CD14-positive monocyte (primary cell): ENCODE measurements at regions not wholly inside any gene's neighbourhood (a gene's known extent, or its start where the extent isn't known, plus 50 kb on each side); places are given as distances from the start of the nearest gene placed in this dataset.

ENCODE experiments used
- DNase-seq, 3 donors: peaks; one replicate each; pipeline ENCODE4 v3.0.0-alpha.2; 2011 to 2022
- H2AFZ ChIP-seq: 2 replicates; pipeline ENCODE4 v1.6.0; 2012; ENCODE audit warnings: mild to moderate bottlenecking, low read depth, low read length, inconsistent platforms; ENCODE audit not compliant: insufficient read depth, poor library complexity, severe bottlenecking
- H3K27ac ChIP-seq, 2 donors: 1 replicate in 1 of 2; 2 replicates in 1 of 2; pipeline ENCODE4 v1.5.1; 2012 to 2013; ENCODE audit warnings: low read length in 2 of 2, control low read depth in 1 of 2, inconsistent platforms in 1 of 2, low read depth in 1 of 2, mild to moderate bottlenecking in 1 of 2
- H3K27me3 ChIP-seq, 2 donors: one replicate each; pipeline versions ENCODE4 v1.6.0 to v1.6.1; 2011 to 2013; ENCODE audit warnings: low read length in 2 of 2; ENCODE audit not compliant: control insufficient read depth in 2 of 2, insufficient read depth in 2 of 2
- H3K36me3 ChIP-seq, 2 donors: replicated peaks in 1 of 2; 1 replicate in 1 of 2; 2 replicates in 1 of 2; pipeline versions ENCODE4 v1.5.1 to v1.6.1; 2012 to 2013; ENCODE audit warnings: low read length in 2 of 2, control low read depth in 1 of 2, inconsistent platforms in 1 of 2, mild to moderate bottlenecking in 1 of 2; ENCODE audit not compliant: insufficient read depth in 2 of 2, control insufficient read depth in 1 of 2
- H3K4me1 ChIP-seq, 2 donors: 1 replicate in 1 of 2; 2 replicates in 1 of 2; pipeline versions ENCODE4 v1.5.1 to v1.6.1; 2012 to 2013; ENCODE audit warnings: low read length in 2 of 2, control low read depth in 1 of 2, inconsistent platforms in 1 of 2, mild to moderate bottlenecking in 1 of 2, moderate library complexity in 1 of 2; ENCODE audit not compliant: insufficient read depth in 2 of 2, control insufficient read depth in 1 of 2
- H3K4me2 ChIP-seq: replicated peaks from 2 replicates; pipeline ENCODE3; 2012; ENCODE audit warnings: low read length, moderate library complexity, mild to moderate bottlenecking; ENCODE audit not compliant: poor library complexity, severe bottlenecking; ENCODE audit errors: extremely low read depth
- H3K4me3 ChIP-seq, 3 experiments: fragments of 200-600 bp in 1 of 3; sonication (generic) in 1 of 3; replicated peaks in 1 of 3; 1 replicate in 2 of 3; 2 replicates in 1 of 3; pipeline ENCODE4 v1.5.1; 2011 to 2013; ENCODE audit warnings: low read length in 3 of 3, mild to moderate bottlenecking in 3 of 3, control low read depth in 2 of 3, low read depth in 2 of 3, inconsistent platforms in 1 of 3, moderate library complexity in 1 of 3
- H3K79me2 ChIP-seq: 2 replicates; pipeline ENCODE4 v1.6.0; 2012; ENCODE audit warnings: mild to moderate bottlenecking, control low read depth, inconsistent platforms, low read length, moderate library complexity; ENCODE audit not compliant: insufficient read depth
- H3K9ac ChIP-seq: 2 replicates; pipeline ENCODE4 v1.6.0; 2017; ENCODE audit warnings: low read length, mild to moderate bottlenecking; ENCODE audit not compliant: insufficient read depth, poor library complexity, severe bottlenecking
- H3K9me3 ChIP-seq, 2 donors: replicated peaks in 1 of 2; 1 replicate in 1 of 2; 2 replicates in 1 of 2; pipeline versions ENCODE4 v1.5.1 to v1.6.1; 2012 to 2013; ENCODE audit warnings: low read length in 2 of 2, control low read depth in 1 of 2; ENCODE audit not compliant: control insufficient read depth in 1 of 2, insufficient read depth in 1 of 2
- H4K20me1 ChIP-seq: 2 replicates; pipeline ENCODE4 v1.6.0; 2012; ENCODE audit warnings: mild to moderate bottlenecking, low read length, control low read depth, moderate library complexity; ENCODE audit not compliant: insufficient read depth
- H3K27ac Mint-ChIP-seq, 7 donors: one replicate each; pipeline ENCODE4 v1.8.0; 2020; ENCODE audit warnings: mild to moderate bottlenecking in 7 of 7, mixed read lengths in 7 of 7, moderate library complexity in 6 of 7, inconsistent platforms in 2 of 7
- H3K27me3 Mint-ChIP-seq, 3 donors: one replicate each; pipeline ENCODE4 v1.8.0; 2021 to 2022; ENCODE audit warnings: low read depth in 3 of 3, mild to moderate bottlenecking in 3 of 3, mixed read lengths in 3 of 3, moderate library complexity in 3 of 3, inconsistent platforms in 1 of 3
- H3K36me3 Mint-ChIP-seq, 2 donors: one replicate each; pipeline ENCODE4 v1.8.0; 2020; ENCODE audit warnings: mixed read lengths in 2 of 2, inconsistent platforms in 1 of 2, mild to moderate bottlenecking in 1 of 2
- H3K4me1 Mint-ChIP-seq: one replicate; pipeline ENCODE4 v1.8.0; 2020; ENCODE audit warnings: mild to moderate bottlenecking, mixed read lengths
- H3K4me3 Mint-ChIP-seq, 2 donors: one replicate each; pipeline ENCODE4 v1.8.0; 2020; ENCODE audit warnings: mild to moderate bottlenecking in 2 of 2, mixed read lengths in 2 of 2, moderate library complexity in 1 of 2
- H3K9me3 Mint-ChIP-seq, 7 donors: one replicate each; pipeline ENCODE4 v1.8.0; 2020 to 2022; ENCODE audit warnings: mixed read lengths in 7 of 7, mild to moderate bottlenecking in 6 of 7, moderate library complexity in 6 of 7, inconsistent platforms in 2 of 7
- CTCF ChIP-seq: fragments of 200-600 bp; IDR thresholded peaks from one replicate; pipeline ENCODE4 v1.8.0; 2022; ENCODE audit warnings: antibody characterized with exemption, mild to moderate bottlenecking
- WGBS: methylation state at CpG from one replicate; pipeline ENCODE4 v1.1.5; 2013; ENCODE audit warnings: missing lambda C conversion rate; ENCODE audit not compliant: insufficient coverage; 5-methylcytosine and 5-hydroxymethylcytosine counted together
- intact Hi-C, 2 donors: fragments of 100-400 bp; cut with micrococcal nuclease; formaldehyde crosslinking; loops; one replicate each; pipeline versions ENCODE4 v1.15.0 to v1.15.1; 2023

GRCh38 chr7:131921016-131921415 lies 364.6 kb upstream of the PODXL start:
- intact Hi-C loops, result no loop called here
- H3K4me2 ChIP-seq, result no peak overlapping the region
- H3K36me3 ChIP-seq, result no peaks in the 10 kb centered on the region
- H3K9me3 Mint-ChIP-seq, result peaks cover 0 to 6% (median 3%) of the 10 kb centered on the region in 7 donors
- no peak overlapping the region for H3K27ac Mint-ChIP-seq
- H3K79me2 ChIP-seq, result no peaks in the 10 kb centered on the region
- DNase-seq, result no peak
- H3K4me3 ChIP-seq, result no peak overlapping the region
- no peaks in the 10 kb centered on the region for H3K4me1 Mint-ChIP-seq
- H3K4me1 ChIP-seq, result no peaks in the 10 kb centered on the region
- H3K9me3 ChIP-seq, result no peaks in the 10 kb centered on the region
- no peak overlapping the region for H3K4me3 Mint-ChIP-seq
- no peaks in the 10 kb centered on the region for H3K36me3 Mint-ChIP-seq
- WGBS, result 14% methylated on average over 1 of the region's 1 CpG
- no peak overlapping the region for H2AFZ ChIP-seq
- no peak for TF ChIP-seq CTCF
- no peaks in the 10 kb centered on the region for H3K27me3 ChIP-seq
- H4K20me1 ChIP-seq, result no peaks in the 10 kb centered on the region
- H3K9ac ChIP-seq, result no peak overlapping the region
- no peak overlapping the region for H3K27ac ChIP-seq
- peaks cover 2 to 4% (median 2%) of the 10 kb centered on the region in 3 donors for H3K27me3 Mint-ChIP-seq

- H3K36me3 Mint-ChIP-seq, result no peaks in the 10 kb centered on the region
- peaks cover 2 to 4% (median 2%) of the 10 kb centered on the region in 3 donors for H3K27me3 Mint-ChIP-seq
- H3K4me2 ChIP-seq, result no peak overlapping the region
- no peak overlapping the region for H3K27ac ChIP-seq
- H3K27me3 ChIP-seq, result no peaks in the 10 kb centered on the region
- H3K36me3 ChIP-seq, result no peaks in the 10 kb centered on the region
- no peaks in the 10 kb centered on the region for H3K4me1 ChIP-seq
- no peak overlapping the region for H2AFZ ChIP-seq
- no peak for DNase-seq
- no CpG with 5 or more reads among the region's 7 CpGs for WGBS
- H3K9me3 Mint-ChIP-seq, result peaks cover 0 to 6% (median 3%) of the 10 kb centered on the region in 7 donors
- no peak overlapping the region for H3K4me3 ChIP-seq
- no peak for TF ChIP-seq CTCF
- H4K20me1 ChIP-seq, result no peaks in the 10 kb centered on the region
- no peaks in the 10 kb centered on the region for H3K9me3 ChIP-seq
- no peaks in the 10 kb centered on the region for H3K79me2 ChIP-seq
- H3K4me3 Mint-ChIP-seq, result no peak overlapping the region
- no peak overlapping the region for H3K9ac ChIP-seq
- peak overlapping the region in 2 of 7 donors; percentile 9 to 24 for H3K27ac Mint-ChIP-seq
- intact Hi-C loops, result no loop called here
- H3K4me1 Mint-ChIP-seq, result no peaks in the 10 kb centered on the region
Observed at GRCh38 chr7:131919920-131920709, 363.7 kb upstream of the PODXL start.
